Astrocyte of the spinal cord (primary cell): ENCODE measurements at regions not wholly inside any gene's neighbourhood (a gene's known extent, or its start where the extent isn't known, plus 50 kb on each side); places are given as distances from the start of the nearest gene placed in this dataset.

ENCODE experiments used
- DNase-seq: peaks from one replicate; pipeline ENCODE4 v3.0.0; 2011; ENCODE audit warnings: low read depth, low spot score
- H3K4me3 ChIP-seq: 2 replicates; pipeline ENCODE4 v1.5.1; 2011; ENCODE audit warnings: low read depth, mild to moderate bottlenecking, low read length, moderate library complexity
- in situ Hi-C: cut with HindIII; loops from 2 replicates; pipeline ENCODE4 v1.10.0; 2017; ENCODE audit warnings: low sequenced_read_pairs
- TF ChIP-seq, protein P1 (sequence below): IDR thresholded peaks from 2 replicates; pipeline ENCODE4 v1.5.1; 2012; ENCODE audit warnings: low read depth, mild to moderate bottlenecking, low read length, inconsistent platforms

DNA sequence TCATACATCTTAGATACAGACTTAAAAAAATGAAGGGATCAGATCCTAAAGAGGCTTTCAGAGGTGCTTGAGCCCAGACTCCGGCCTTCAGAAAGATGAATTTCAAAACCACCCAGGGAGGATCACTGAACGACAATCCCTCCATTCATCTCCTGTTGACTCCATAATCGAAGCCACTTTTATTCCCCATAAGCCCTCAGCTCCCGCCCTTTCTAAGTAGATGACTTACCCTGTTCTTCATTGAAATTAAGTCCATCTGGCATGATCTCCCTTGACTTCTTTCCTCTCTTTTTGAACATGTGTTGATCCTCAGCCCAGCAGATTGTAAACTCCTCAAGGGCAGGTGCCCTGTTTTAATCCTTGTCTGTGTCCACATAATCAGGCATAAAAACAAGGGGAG, 50.8 kb upstream of the ASTN2 start:
- TF ChIP-seq, protein P1, sequence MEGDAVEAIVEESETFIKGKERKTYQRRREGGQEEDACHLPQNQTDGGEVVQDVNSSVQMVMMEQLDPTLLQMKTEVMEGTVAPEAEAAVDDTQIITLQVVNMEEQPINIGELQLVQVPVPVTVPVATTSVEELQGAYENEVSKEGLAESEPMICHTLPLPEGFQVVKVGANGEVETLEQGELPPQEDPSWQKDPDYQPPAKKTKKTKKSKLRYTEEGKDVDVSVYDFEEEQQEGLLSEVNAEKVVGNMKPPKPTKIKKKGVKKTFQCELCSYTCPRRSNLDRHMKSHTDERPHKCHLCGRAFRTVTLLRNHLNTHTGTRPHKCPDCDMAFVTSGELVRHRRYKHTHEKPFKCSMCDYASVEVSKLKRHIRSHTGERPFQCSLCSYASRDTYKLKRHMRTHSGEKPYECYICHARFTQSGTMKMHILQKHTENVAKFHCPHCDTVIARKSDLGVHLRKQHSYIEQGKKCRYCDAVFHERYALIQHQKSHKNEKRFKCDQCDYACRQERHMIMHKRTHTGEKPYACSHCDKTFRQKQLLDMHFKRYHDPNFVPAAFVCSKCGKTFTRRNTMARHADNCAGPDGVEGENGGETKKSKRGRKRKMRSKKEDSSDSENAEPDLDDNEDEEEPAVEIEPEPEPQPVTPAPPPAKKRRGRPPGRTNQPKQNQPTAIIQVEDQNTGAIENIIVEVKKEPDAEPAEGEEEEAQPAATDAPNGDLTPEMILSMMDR: no peak
- no peak for DNase-seq
- H3K4me3 ChIP-seq: no peak overlapping the region
- in situ Hi-C loops: no loop called here

DNA sequence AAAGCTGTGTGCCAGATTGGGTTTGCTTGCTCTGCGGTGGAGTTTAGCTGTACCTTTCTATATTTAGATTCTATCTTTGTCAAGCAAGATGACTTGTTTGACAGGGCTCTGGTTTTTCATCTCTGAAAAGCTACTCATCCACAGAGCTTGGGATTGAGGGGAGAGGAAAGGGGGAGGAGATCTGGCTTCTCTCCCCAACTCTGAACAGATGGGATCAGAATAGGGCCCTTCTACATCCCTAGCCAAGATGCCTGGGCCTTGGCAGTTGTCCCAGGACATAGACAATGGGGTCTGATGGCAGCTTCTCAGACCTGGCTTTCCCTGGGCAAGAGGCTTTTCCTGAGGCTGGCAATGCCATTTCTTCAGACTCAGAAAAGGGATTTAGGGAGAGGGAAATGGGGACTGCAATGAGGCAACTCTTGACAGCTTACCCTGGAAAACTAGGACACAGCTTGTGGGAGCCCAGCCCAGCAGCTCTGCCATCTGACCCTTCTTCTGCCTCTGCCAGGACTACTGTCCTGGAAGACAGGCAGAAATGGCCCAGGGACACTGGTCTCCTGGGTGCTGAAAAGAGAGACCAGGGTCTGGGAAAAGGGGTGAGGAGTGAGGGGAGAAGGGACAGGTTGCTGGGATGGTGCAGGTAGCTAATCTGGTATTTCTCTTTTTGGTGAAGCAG, 50.2 kb upstream of the ASTN2 start:
- DNase-seq: no peak
- H3K4me3 ChIP-seq: no peak overlapping the region
- in situ Hi-C loops: no loop called here
- TF ChIP-seq, protein P1: no peak
